Vagina (tissue), 2 donors: ENCODE measurements at regions not wholly inside any gene's neighbourhood (a gene's known extent, or its start where the extent isn't known, plus 50 kb on each side); places are given as distances from the start of the nearest gene placed in this dataset.

Experiments used
- DNase-seq, 2 donors: peaks; one replicate each; pipeline ENCODE4 v3.0.0-alpha.2; 2017; ENCODE audit errors: extremely low spot score in 2 of 2
- H3K27ac ChIP-seq: fragments of 200-600 bp; sonication (generic); one replicate; pipeline ENCODE4 v1.5.1; 2019
- H3K27me3 ChIP-seq: fragments of 200-600 bp; sonication (generic); one replicate; pipeline ENCODE4 v1.5.1; 2019
- H3K36me3 ChIP-seq, 2 donors: fragments of 200-600 bp; sonication (generic); one replicate each; pipeline ENCODE4 v1.5.1; 2017 to 2019
- H3K4me1 ChIP-seq: fragments of 200-600 bp; sonication (generic); one replicate; pipeline ENCODE4 v1.5.1; 2019
- H3K4me3 ChIP-seq, 2 donors: fragments of 200-600 bp; sonication (generic); 1 replicate in 1 of 2; 2 replicates in 1 of 2; pipeline ENCODE4 v1.5.1; 2016 to 2019
- H3K9me3 ChIP-seq: fragments of 200-600 bp; sonication (generic); one replicate; pipeline ENCODE4 v1.5.1; 2019
- CTCF ChIP-seq, 3 experiments: fragments of 450-650 bp in 2 of 3; fragments of 200-600 bp in 1 of 3; sonication (generic) in 1 of 3; IDR thresholded peaks; one replicate each; pipeline ENCODE4 v1.5.1; 2017 to 2019; ENCODE audit warnings: antibody characterized with exemption in 3 of 3, mild to moderate bottlenecking in 2 of 3, moderate library complexity in 2 of 3
- POLR2A ChIP-seq, 2 donors: fragments of 450-650 bp; IDR thresholded peaks; one replicate each; pipeline ENCODE4 v1.6.1; 2017; ENCODE audit warnings: antibody characterized with exemption in 2 of 2, mild to moderate bottlenecking in 2 of 2, moderate library complexity in 2 of 2
- POLR2AphosphoS5 ChIP-seq, 2 donors: sonication (generic); formaldehyde crosslinking; IDR thresholded peaks; one replicate each; pipeline ENCODE4 v1.9.0; 2017; ENCODE audit warnings: antibody characterized with exemption in 2 of 2, mild to moderate bottlenecking in 2 of 2, low read depth in 1 of 2; ENCODE audit not compliant: insufficient read depth in 1 of 2
- intact Hi-C: fragments of 100-400 bp; cut with DNase I; formaldehyde crosslinking; loops from one replicate; pipeline ENCODE4 v1.15.1; 2023

- H3K4me3 ChIP-seq: no peak overlapping the region
- intact Hi-C loops: no loop called here
- no peaks in the 10 kb centered on the region for H3K36me3 ChIP-seq
- no peaks in the 10 kb centered on the region for H3K4me1 ChIP-seq
- no peak overlapping the region for H3K27ac ChIP-seq
- H3K27me3 ChIP-seq: no peaks in the 10 kb centered on the region
- no peaks in the 10 kb centered on the region for H3K9me3 ChIP-seq
- TF ChIP-seq CTCF (IDR thresholded peaks at IDR 0.05): no peak
- TF ChIP-seq POLR2A (IDR thresholded peaks at IDR 0.05): no peak
- no peak for TF ChIP-seq POLR2AphosphoS5 (IDR thresholded peaks at IDR 0.05; ENCODE audit: insufficient read depth in 1 of 2, low read depth in 1 of 2)
- no peak for DNase-seq
Observed at GRCh38 chr2:234193977-234194563, 143.6 kb downstream of the SPP2 start.

- Histone ChIP-seq H3K27ac (no peak overlapping the region), H3K4me1 (no peaks in the 10 kb centered on the region), H3K9me3 (no peaks in the 10 kb centered on the region), H3K4me3 (no peak overlapping the region), H3K36me3 (no peaks in the 10 kb centered on the region), H3K27me3 (no peaks in the 10 kb centered on the region)
- intact Hi-C loops: no loop called here
- TF ChIP-seq POLR2AphosphoS5 (IDR thresholded peaks at IDR 0.05; ENCODE audit: insufficient read depth in 1 of 2, low read depth in 1 of 2) (no peak), POLR2A (IDR thresholded peaks at IDR 0.05) (no peak), CTCF (IDR thresholded peaks at IDR 0.05) (no peak)
- DNase-seq: no peak
Observed at GRCh38 chr2:234191819-234192407, 141.4 kb downstream of the SPP2 start.

GRCh38 chr2:234189786-234190300, 139.3 kb downstream of the SPP2 start:
- no peak overlapping the region for H3K27ac ChIP-seq
- no peaks in the 10 kb centered on the region for H3K27me3 ChIP-seq
- no peak overlapping the region for H3K4me3 ChIP-seq
- H3K9me3 ChIP-seq: no peaks in the 10 kb centered on the region
- H3K4me1 ChIP-seq: no peaks in the 10 kb centered on the region
- intact Hi-C loops: no loop called here
- no peak for DNase-seq
- TF ChIP-seq POLR2A (IDR thresholded peaks at IDR 0.05): no peak
- TF ChIP-seq POLR2AphosphoS5 (IDR thresholded peaks at IDR 0.05; ENCODE audit: insufficient read depth in 1 of 2, low read depth in 1 of 2): no peak
- no peak for TF ChIP-seq CTCF (IDR thresholded peaks at IDR 0.05)
- no peaks in the 10 kb centered on the region for H3K36me3 ChIP-seq

- no peak for DNase-seq
- intact Hi-C loops: no loop called here
- H3K9me3 ChIP-seq: no peaks in the 10 kb centered on the region
- H3K27me3 ChIP-seq: no peaks in the 10 kb centered on the region
- TF ChIP-seq POLR2A (IDR thresholded peaks at IDR 0.05): no peak
- no peak for TF ChIP-seq CTCF (IDR thresholded peaks at IDR 0.05)
- no peak for TF ChIP-seq POLR2AphosphoS5 (IDR thresholded peaks at IDR 0.05; ENCODE audit: insufficient read depth in 1 of 2, low read depth in 1 of 2)
- no peaks in the 10 kb centered on the region for H3K4me1 ChIP-seq
- H3K27ac ChIP-seq: no peak overlapping the region
- no peak overlapping the region for H3K4me3 ChIP-seq
- H3K36me3 ChIP-seq: no peaks in the 10 kb centered on the region
Observed at GRCh38 chr2:234189230-234189629, 138.7 kb downstream of the SPP2 start.

GRCh38 chr2:234187646-234188174, 137.2 kb downstream of the SPP2 start:
- H3K27ac ChIP-seq: no peak overlapping the region
- no peaks in the 10 kb centered on the region for H3K36me3 ChIP-seq
- intact Hi-C loops: no loop called here
- no peaks in the 10 kb centered on the region for H3K9me3 ChIP-seq
- H3K4me3 ChIP-seq: no peak overlapping the region
- no peaks in the 10 kb centered on the region for H3K4me1 ChIP-seq
- DNase-seq: no peak
- TF ChIP-seq CTCF (IDR thresholded peaks at IDR 0.05) (no peak), POLR2AphosphoS5 (IDR thresholded peaks at IDR 0.05; ENCODE audit: insufficient read depth in 1 of 2, low read depth in 1 of 2) (no peak), POLR2A (IDR thresholded peaks at IDR 0.05) (no peak)
- no peaks in the 10 kb centered on the region for H3K27me3 ChIP-seq
